Sigmoid colon (tissue), 4 donors: ENCODE measurements at regions not wholly inside any gene's neighbourhood (a gene's known extent, or its start where the extent isn't known, plus 50 kb on each side); places are given as distances from the start of the nearest gene placed in this dataset.

Experiments used
- CTCF ChIP-seq, 4 experiments: fragments of 450-650 bp in 3 of 4; fragments of 200-600 bp in 1 of 4; IDR thresholded peaks; one replicate each; pipeline ENCODE4 v1.5.1; 2016 to 2019; ENCODE audit warnings: antibody characterized with exemption in 4 of 4, mild to moderate bottlenecking in 3 of 4, moderate library complexity in 2 of 4
- EP300 ChIP-seq, 4 donors: sonication (generic); formaldehyde crosslinking; IDR thresholded peaks; one replicate each; pipeline ENCODE4 v1.6.1; 2017; ENCODE audit warnings: antibody characterized with exemption in 4 of 4
- POLR2AphosphoS5 ChIP-seq, 4 donors: sonication (generic); formaldehyde crosslinking; IDR thresholded peaks; one replicate each; pipeline ENCODE4 v1.6.1; 2017; ENCODE audit warnings: antibody characterized with exemption in 4 of 4

- TF ChIP-seq CTCF (IDR thresholded peaks at IDR 0.05) (no peak), POLR2AphosphoS5 (IDR thresholded peaks at IDR 0.05) (no peak), EP300 (IDR thresholded peaks at IDR 0.05) (no peak)
These were observed 121.9 kb downstream of the RBMX2 start for GRCh38 chrX:130523460-130524394.
